Loucy (cell line): ENCODE measurements at regions not wholly inside any gene's neighbourhood (a gene's known extent, or its start where the extent isn't known, plus 50 kb on each side); places are given as distances from the start of the nearest gene placed in this dataset.
"Not testable (repeated sequence)": the region's sequence is repeated elsewhere in the genome, so short reads cannot be mapped to it uniquely, and the experiment has no call there.

ENCODE experiments used
- EZH2phosphoT487 ChIP-seq: fragments of 200-600 bp; IDR thresholded peaks from 2 replicates; pipeline ENCODE4 v1.6.1; 2018; ENCODE audit warnings: antibody characterized with exemption, mild to moderate bottlenecking, moderate library complexity, borderline replicate concordance
- TF ChIP-seq, protein P1 (sequence below): fragments of 200-600 bp; sonication (generic); conservative IDR thresholded peaks from 2 replicates; pipeline ENCODE4 v1.5.1; 2014; ENCODE audit warnings: mild to moderate bottlenecking, antibody characterized with exemption, low read length

GRCh38 chr10:47590534-47590933 is 67.1 kb upstream of the AGAP9 start:
- TF ChIP-seq, protein P1, sequence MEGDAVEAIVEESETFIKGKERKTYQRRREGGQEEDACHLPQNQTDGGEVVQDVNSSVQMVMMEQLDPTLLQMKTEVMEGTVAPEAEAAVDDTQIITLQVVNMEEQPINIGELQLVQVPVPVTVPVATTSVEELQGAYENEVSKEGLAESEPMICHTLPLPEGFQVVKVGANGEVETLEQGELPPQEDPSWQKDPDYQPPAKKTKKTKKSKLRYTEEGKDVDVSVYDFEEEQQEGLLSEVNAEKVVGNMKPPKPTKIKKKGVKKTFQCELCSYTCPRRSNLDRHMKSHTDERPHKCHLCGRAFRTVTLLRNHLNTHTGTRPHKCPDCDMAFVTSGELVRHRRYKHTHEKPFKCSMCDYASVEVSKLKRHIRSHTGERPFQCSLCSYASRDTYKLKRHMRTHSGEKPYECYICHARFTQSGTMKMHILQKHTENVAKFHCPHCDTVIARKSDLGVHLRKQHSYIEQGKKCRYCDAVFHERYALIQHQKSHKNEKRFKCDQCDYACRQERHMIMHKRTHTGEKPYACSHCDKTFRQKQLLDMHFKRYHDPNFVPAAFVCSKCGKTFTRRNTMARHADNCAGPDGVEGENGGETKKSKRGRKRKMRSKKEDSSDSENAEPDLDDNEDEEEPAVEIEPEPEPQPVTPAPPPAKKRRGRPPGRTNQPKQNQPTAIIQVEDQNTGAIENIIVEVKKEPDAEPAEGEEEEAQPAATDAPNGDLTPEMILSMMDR: not testable (repeated sequence)
- not testable (repeated sequence) for TF ChIP-seq EZH2phosphoT487
